ENCODE measurements at regions not wholly inside any gene's neighbourhood (a gene's known extent, or its start where the extent isn't known, plus 50 kb on each side); places are given as distances from the start of the nearest gene placed in this dataset.

GRCh38 chr10:91007655-91008054 is 86.8 kb upstream of the ANKRD1 start:
- TF ChIP-seq CTCF (IDR thresholded peaks at IDR 0.05): no peak
- TF ChIP-seq ZFX (IDR thresholded peaks at IDR 0.05; ENCODE audit: borderline replicate concordance): no peak
